ENCODE measurements at regions not wholly inside any gene's neighbourhood (a gene's known extent, or its start where the extent isn't known, plus 50 kb on each side); places are given as distances from the start of the nearest gene placed in this dataset.

DNA sequence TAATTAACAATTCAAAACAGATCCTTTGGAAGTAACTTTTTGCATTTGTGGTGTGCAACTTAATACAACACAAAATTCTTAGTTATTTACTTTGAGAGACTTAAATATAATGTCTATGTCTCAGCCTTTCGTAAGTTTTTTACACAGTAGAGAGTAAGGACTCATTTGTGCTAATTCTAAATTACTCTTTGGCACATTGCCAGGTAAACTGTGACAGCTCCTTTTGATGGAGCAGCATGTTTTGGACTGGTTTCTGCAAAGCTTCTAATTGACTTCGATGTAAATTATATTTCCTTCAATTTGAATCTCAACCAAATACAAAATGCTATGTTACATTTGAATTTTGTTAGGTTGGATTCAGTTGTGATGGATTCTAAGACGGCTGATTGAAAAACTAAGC lies 450.7 kb upstream of the OPRM1 start:
- no peak overlapping the region for H3K4me3 ChIP-seq (ENCODE audit: control insufficient read depth in 2 of 3, extremely low read depth in 1 of 3, insufficient read depth in 2 of 3, low read depth in 1 of 3, low read length in 3 of 3)
- no peaks in the 10 kb centered on the region for H3K9me3 ChIP-seq (ENCODE audit: control insufficient read depth, low read depth, low read length)
- H4K20me1 ChIP-seq (ENCODE audit: control insufficient read depth, extremely low read depth, insufficient read depth, low read length), result no peaks in the 10 kb centered on the region
- H3K4me1 ChIP-seq (ENCODE audit: control insufficient read depth, extremely low read depth, insufficient read depth, low read length), result no peaks in the 10 kb centered on the region
- H3K9me1 ChIP-seq (ENCODE audit: control insufficient read depth, extremely low read depth, insufficient read depth, low read length), result no peaks in the 10 kb centered on the region
- FAIRE-seq (no peak), DNase-seq (ENCODE audit: low read depth, low spot score) (no peak)
- H3K79me2 ChIP-seq (ENCODE audit: control insufficient read depth, insufficient read depth, low read length), result no peaks in the 10 kb centered on the region
- H3K27me3 ChIP-seq (ENCODE audit: control insufficient read depth, extremely low read depth, insufficient read depth, low read length), result no peaks in the 10 kb centered on the region
- H3K9ac ChIP-seq (ENCODE audit: control insufficient read depth, extremely low read depth, insufficient read depth, low read length), result no peak overlapping the region
- no peak overlapping the region for H2AFZ ChIP-seq (ENCODE audit: control insufficient read depth, low read length)
- no peak overlapping the region for H3K4me2 ChIP-seq (ENCODE audit: control insufficient read depth, extremely low read depth, insufficient read depth, low read depth, low read length)
- dilution Hi-C loops (cut with MboI; ENCODE audit: extremely low pct_ligation_motif_present, low sequenced_read_pairs), result no loop called here
- no peaks in the 10 kb centered on the region for H3K36me3 ChIP-seq (ENCODE audit: control insufficient read depth in 2 of 2, extremely low read depth in 1 of 2, insufficient read depth in 2 of 2, low read length in 2 of 2)
- TF ChIP-seq EZH2 (IDR thresholded peaks at IDR 0.05; ENCODE audit: low read length), result no peak
- TF ChIP-seq CTCF (optimal IDR thresholded peaks at IDR 0.05 in 1 of 3, IDR thresholded peaks at IDR 0.05 in 1 of 3, conservative IDR thresholded peaks at IDR 0.05 in 1 of 3; ENCODE audit: extremely low read depth in 1 of 3, insufficient read depth in 2 of 3, low read length in 3 of 3), result no peak
- no peak overlapping the region for H3K27ac ChIP-seq (ENCODE audit: control insufficient read depth, insufficient read depth, low read length)

DNA sequence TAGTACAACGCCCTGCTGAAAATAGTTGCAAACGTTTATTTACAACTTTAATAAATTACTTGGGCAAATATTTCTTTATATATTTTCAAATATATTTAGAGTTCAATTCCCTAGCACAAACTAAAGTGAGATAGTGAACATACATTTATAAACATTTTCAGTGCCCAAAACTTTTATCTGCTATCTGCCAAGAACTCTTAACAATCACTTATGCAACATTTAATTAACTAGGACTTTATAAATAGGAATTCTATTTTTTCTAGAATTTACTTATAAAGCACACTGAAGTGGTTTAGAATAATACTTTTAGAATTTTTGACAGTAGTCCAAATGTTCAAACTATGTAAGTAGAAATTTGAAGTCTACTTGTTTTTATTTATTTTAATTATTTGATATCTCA lies 452.6 kb upstream of the RGS17 start:
- no peak for DNase-seq (ENCODE audit: low read depth, low spot score)
- H3K4me1 ChIP-seq (ENCODE audit: control insufficient read depth, extremely low read depth, insufficient read depth, low read length), result no peaks in the 10 kb centered on the region
- H3K9me1 ChIP-seq (ENCODE audit: control insufficient read depth, extremely low read depth, insufficient read depth, low read length), result no peaks in the 10 kb centered on the region
- H3K4me2 ChIP-seq (ENCODE audit: control insufficient read depth, extremely low read depth, insufficient read depth, low read depth, low read length), result no peak overlapping the region
- no peak overlapping the region for H3K4me3 ChIP-seq (ENCODE audit: control insufficient read depth in 2 of 3, extremely low read depth in 1 of 3, insufficient read depth in 2 of 3, low read depth in 1 of 3, low read length in 3 of 3)
- dilution Hi-C loops (cut with MboI; ENCODE audit: extremely low pct_ligation_motif_present, low sequenced_read_pairs), result no loop called here
- no peak overlapping the region for H3K9ac ChIP-seq (ENCODE audit: control insufficient read depth, extremely low read depth, insufficient read depth, low read length)
- no peaks in the 10 kb centered on the region for H3K27me3 ChIP-seq (ENCODE audit: control insufficient read depth, extremely low read depth, insufficient read depth, low read length)
- H3K27ac ChIP-seq (ENCODE audit: control insufficient read depth, insufficient read depth, low read length), result no peak overlapping the region
- FAIRE-seq, result no peak
- no peak for TF ChIP-seq CTCF (optimal IDR thresholded peaks at IDR 0.05 in 1 of 3, IDR thresholded peaks at IDR 0.05 in 1 of 3, conservative IDR thresholded peaks at IDR 0.05 in 1 of 3; ENCODE audit: extremely low read depth in 1 of 3, insufficient read depth in 2 of 3, low read length in 3 of 3)
- TF ChIP-seq EZH2 (IDR thresholded peaks at IDR 0.05; ENCODE audit: low read length), result no peak
- H4K20me1 ChIP-seq (ENCODE audit: control insufficient read depth, extremely low read depth, insufficient read depth, low read length), result no peaks in the 10 kb centered on the region
- no peaks in the 10 kb centered on the region for H3K79me2 ChIP-seq (ENCODE audit: control insufficient read depth, insufficient read depth, low read length)
- H3K36me3 ChIP-seq (ENCODE audit: control insufficient read depth in 2 of 2, extremely low read depth in 1 of 2, insufficient read depth in 2 of 2, low read length in 2 of 2), result no peaks in the 10 kb centered on the region
- no peak overlapping the region for H2AFZ ChIP-seq (ENCODE audit: control insufficient read depth, low read length)
- no peaks in the 10 kb centered on the region for H3K9me3 ChIP-seq (ENCODE audit: control insufficient read depth, low read depth, low read length)

Measured in keratinocyte (primary cell).